ENCODE measurements at regions not wholly inside any gene's neighbourhood (a gene's known extent, or its start where the extent isn't known, plus 50 kb on each side); places are given as distances from the start of the nearest gene placed in this dataset.

DNA sequence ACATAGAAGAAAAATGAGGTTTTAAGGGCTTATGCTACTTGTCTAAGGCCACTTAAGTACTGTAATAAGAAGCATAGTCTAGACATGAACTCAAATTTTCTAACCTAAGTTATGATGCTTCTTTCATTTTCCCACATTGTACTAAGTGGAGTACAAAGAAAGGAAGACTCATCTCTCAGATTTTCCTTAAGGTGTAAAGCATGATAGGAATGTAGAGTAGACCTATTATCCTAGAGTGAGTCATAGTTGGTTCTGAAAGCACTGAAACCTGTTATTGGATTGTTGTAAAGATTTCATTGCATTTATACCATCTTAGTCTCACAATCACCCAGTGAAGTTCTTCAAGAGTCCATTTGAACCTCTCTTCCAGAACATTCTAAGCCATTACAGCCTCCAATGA is 343.8 kb downstream of the TOX3 start:
- Histone ChIP-seq H3K4me1 (no peaks in the 10 kb centered on the region), H3K4me3 (no peak overlapping the region), H3K27ac (replicated peaks) (no peak overlapping the region), H3K9me3 (replicated peaks) (no peaks in the 10 kb centered on the region), H3K36me3 (no peaks in the 10 kb centered on the region), H3K27me3 (ENCODE audit: low read depth) (no peaks in the 10 kb centered on the region)
- no peak for DNase-seq
- intact Hi-C loops (cut with micrococcal nuclease): no loop called here
- TF ChIP-seq, protein P1, sequence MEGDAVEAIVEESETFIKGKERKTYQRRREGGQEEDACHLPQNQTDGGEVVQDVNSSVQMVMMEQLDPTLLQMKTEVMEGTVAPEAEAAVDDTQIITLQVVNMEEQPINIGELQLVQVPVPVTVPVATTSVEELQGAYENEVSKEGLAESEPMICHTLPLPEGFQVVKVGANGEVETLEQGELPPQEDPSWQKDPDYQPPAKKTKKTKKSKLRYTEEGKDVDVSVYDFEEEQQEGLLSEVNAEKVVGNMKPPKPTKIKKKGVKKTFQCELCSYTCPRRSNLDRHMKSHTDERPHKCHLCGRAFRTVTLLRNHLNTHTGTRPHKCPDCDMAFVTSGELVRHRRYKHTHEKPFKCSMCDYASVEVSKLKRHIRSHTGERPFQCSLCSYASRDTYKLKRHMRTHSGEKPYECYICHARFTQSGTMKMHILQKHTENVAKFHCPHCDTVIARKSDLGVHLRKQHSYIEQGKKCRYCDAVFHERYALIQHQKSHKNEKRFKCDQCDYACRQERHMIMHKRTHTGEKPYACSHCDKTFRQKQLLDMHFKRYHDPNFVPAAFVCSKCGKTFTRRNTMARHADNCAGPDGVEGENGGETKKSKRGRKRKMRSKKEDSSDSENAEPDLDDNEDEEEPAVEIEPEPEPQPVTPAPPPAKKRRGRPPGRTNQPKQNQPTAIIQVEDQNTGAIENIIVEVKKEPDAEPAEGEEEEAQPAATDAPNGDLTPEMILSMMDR (IDR thresholded peaks at IDR 0.05; ENCODE audit: borderline replicate concordance): no peak

DNA sequence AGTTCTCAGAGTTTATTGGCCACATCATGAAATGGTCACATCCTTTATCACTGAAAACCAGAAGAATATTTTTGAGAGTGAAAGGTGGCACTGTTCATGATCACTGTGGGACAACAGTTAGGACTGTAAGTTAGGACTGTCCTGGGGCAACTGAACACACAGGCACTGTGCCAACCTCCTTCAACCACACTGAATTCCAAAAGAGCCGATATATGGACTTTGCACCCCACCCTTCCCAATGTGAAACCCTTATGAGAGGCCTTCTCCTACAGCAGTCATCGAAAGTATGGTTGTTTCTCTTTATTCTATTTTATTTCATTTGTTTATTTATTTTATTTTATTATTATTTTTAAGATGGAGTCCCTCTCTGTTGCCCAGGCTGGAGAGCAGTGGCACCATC is 353.5 kb downstream of the TOX3 start:
- H3K27ac ChIP-seq (replicated peaks): no peak overlapping the region
- no peak for DNase-seq
- TF ChIP-seq, protein P1 (IDR thresholded peaks at IDR 0.05; ENCODE audit: borderline replicate concordance): no peak
- H3K27me3 ChIP-seq (ENCODE audit: low read depth): peaks cover 8% of the 10 kb centered on the region
- intact Hi-C loops (cut with micrococcal nuclease): no loop called here
- H3K9me3 ChIP-seq (replicated peaks): no peaks in the 10 kb centered on the region
- no peaks in the 10 kb centered on the region for H3K36me3 ChIP-seq
- no peaks in the 10 kb centered on the region for H3K4me1 ChIP-seq
- H3K4me3 ChIP-seq: no peak overlapping the region

DNA sequence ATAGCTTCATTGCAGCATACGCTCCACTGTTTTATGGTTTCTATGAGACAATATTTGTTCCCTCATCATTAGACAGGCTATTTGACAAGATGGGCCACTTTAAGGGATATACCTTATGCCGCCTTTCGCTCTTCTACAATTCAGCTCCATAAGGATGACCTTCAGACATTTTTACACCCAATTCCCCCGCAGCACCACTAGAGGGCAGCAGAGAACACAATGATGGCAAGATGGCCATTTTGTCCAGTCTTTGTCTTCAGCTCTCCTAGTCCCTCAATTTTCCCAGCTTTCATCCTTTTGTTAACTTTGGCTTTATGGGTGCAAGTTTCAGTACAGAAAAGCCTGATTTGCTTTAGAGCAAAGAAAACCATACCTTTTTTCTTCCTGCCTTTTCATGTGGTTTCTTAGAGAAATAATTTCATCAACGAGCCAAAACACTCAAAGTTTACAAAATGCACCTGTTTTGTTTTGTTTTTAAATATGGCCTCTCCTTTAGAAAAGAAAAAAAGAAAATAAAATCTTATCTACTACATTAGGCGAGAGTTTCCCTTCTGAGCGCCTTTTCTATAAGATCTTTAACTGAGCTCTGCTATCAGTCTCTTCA is 355.3 kb downstream of the TOX3 start:
- H3K4me1 ChIP-seq: no peaks in the 10 kb centered on the region
- H3K4me3 ChIP-seq: no peak overlapping the region
- peak; percentile 23 for DNase-seq
- intact Hi-C loops (cut with micrococcal nuclease): no loop called here
- TF ChIP-seq, protein P1 (IDR thresholded peaks at IDR 0.05; ENCODE audit: borderline replicate concordance): peak; percentile 88
- no peaks in the 10 kb centered on the region for H3K9me3 ChIP-seq (replicated peaks)
- peaks cover 8% of the 10 kb centered on the region for H3K27me3 ChIP-seq (ENCODE audit: low read depth)
- no peak overlapping the region for H3K27ac ChIP-seq (replicated peaks)
- H3K36me3 ChIP-seq: no peaks in the 10 kb centered on the region

DNA sequence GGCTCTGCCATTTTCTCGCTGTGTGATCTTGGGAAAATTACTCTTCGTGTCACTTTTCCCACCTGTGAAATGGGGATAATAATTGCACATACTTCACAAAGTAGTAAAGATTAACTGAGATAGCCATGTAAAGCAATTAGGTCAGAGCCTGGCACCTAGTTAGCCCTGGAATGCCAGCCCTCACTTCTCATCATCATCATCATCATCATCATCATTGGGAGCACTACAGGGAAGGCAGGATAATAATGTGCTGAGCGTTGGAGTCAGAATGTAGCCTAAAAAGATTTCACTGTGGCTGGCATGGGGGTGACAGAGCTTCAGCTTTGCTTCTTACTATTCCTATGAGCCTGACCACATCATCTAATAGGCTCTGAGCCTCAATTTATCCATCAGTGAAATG is 362.6 kb downstream of the TOX3 start:
- Histone ChIP-seq H3K27ac (replicated peaks) (no peak overlapping the region), H3K4me1 (no peaks in the 10 kb centered on the region), H3K27me3 (ENCODE audit: low read depth) (peaks cover 4% of the 10 kb centered on the region), H3K36me3 (no peaks in the 10 kb centered on the region), H3K4me3 (no peak overlapping the region), H3K9me3 (replicated peaks) (no peaks in the 10 kb centered on the region)
- intact Hi-C loops (cut with micrococcal nuclease): no loop called here
- DNase-seq: no peak
- TF ChIP-seq, protein P1 (IDR thresholded peaks at IDR 0.05; ENCODE audit: borderline replicate concordance): no peak

DNA sequence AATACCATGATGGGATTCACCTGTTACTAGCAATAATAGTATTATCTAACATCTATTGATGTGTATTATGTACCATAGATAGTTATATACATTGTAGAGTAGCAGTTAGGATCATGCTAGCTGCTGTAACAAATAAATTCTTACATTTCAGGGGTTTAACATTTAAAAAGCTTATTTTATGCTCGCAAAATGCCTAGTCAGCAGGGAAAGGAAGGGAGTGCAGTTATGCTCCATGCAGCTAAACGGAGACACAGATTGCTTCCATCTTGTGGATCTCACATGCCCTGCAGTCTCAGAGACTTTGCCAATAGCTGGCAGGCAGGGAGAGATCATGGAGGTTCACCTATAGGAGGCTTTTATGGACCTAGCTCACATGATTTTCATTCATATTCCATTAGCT is 364.1 kb downstream of the TOX3 start:
- Histone ChIP-seq H3K36me3 (no peaks in the 10 kb centered on the region), H3K4me1 (no peaks in the 10 kb centered on the region), H3K27me3 (ENCODE audit: low read depth) (peaks cover 4% of the 10 kb centered on the region), H3K4me3 (no peak overlapping the region), H3K9me3 (replicated peaks) (no peaks in the 10 kb centered on the region), H3K27ac (replicated peaks) (no peak overlapping the region)
- no peak for DNase-seq
- TF ChIP-seq, protein P1 (IDR thresholded peaks at IDR 0.05; ENCODE audit: borderline replicate concordance): no peak
- intact Hi-C loops (cut with micrococcal nuclease): no loop called here

All from left ventricle myocardium inferior (tissue), 1 donor.